Osteocyte (in vitro differentiated cells): ENCODE measurements at regions not wholly inside any gene's neighbourhood (a gene's known extent, or its start where the extent isn't known, plus 50 kb on each side); places are given as distances from the start of the nearest gene placed in this dataset.
A peak's percentile ranks its signal among the peaks of the same experiment; 100 is the strongest.

ENCODE experiments used
- DNase-seq: peaks from one replicate; pipeline ENCODE4 v3.0.0; 2021; ENCODE audit warnings: mixed read lengths; ENCODE audit not compliant: unreplicated experiment; ENCODE audit errors: extremely low spot score
- H3K27ac Mint-ChIP-seq: one replicate; pipeline ENCODE4 v1.8.0; 2021; ENCODE audit warnings: mild to moderate bottlenecking, mixed read lengths; ENCODE audit not compliant: unreplicated experiment
- H3K27me3 Mint-ChIP-seq: one replicate; pipeline ENCODE4 v1.8.0; 2021; ENCODE audit warnings: mixed read lengths; ENCODE audit not compliant: unreplicated experiment
- H3K36me3 Mint-ChIP-seq: one replicate; pipeline ENCODE4 v1.8.0; 2021; ENCODE audit warnings: mixed read lengths; ENCODE audit not compliant: unreplicated experiment
- H3K4me1 Mint-ChIP-seq: one replicate; pipeline ENCODE4 v1.8.0; 2021; ENCODE audit warnings: mixed read lengths; ENCODE audit not compliant: unreplicated experiment
- H3K4me3 Mint-ChIP-seq: one replicate; pipeline ENCODE4 v1.8.0; 2021; ENCODE audit warnings: mild to moderate bottlenecking, moderate library complexity, mixed read lengths; ENCODE audit not compliant: unreplicated experiment
- H3K9me3 Mint-ChIP-seq: one replicate; pipeline ENCODE4 v1.8.0; 2021; ENCODE audit warnings: mixed read lengths; ENCODE audit not compliant: unreplicated experiment
- CTCF ChIP-seq: fragments of 200-600 bp; sonication (generic); IDR thresholded peaks from 2 replicates; pipeline ENCODE4 v1.5.0; 2021; ENCODE audit warnings: antibody characterized with exemption, mild to moderate bottlenecking, moderate library complexity

- no peak overlapping the region for H3K27ac Mint-ChIP-seq
- H3K9me3 Mint-ChIP-seq, result no peaks in the 10 kb centered on the region
- H3K4me1 Mint-ChIP-seq, result no peaks in the 10 kb centered on the region
- peaks cover 2% of the 10 kb centered on the region for H3K36me3 Mint-ChIP-seq
- H3K27me3 Mint-ChIP-seq, result peaks cover 33% of the 10 kb centered on the region
- H3K4me3 Mint-ChIP-seq, result no peak overlapping the region
- DNase-seq, result no peak
- TF ChIP-seq CTCF, result peak; percentile 86
Measured at GRCh38 chr6:90393232-90393884, 96.7 kb upstream of the BACH2 start.

- Mint-ChIP-seq H3K9me3 (no peaks in the 10 kb centered on the region), H3K27me3 (peaks cover 17% of the 10 kb centered on the region), H3K4me3 (no peak overlapping the region), H3K27ac (no peak overlapping the region), H3K36me3 (no peaks in the 10 kb centered on the region), H3K4me1 (peaks cover 5% of the 10 kb centered on the region)
- no peak for TF ChIP-seq CTCF
- no peak for DNase-seq
Measured at GRCh38 chr6:90390379-90390778, 93.7 kb upstream of the BACH2 start.

GRCh38 chr6:90388395-90388794 lies 91.8 kb upstream of the BACH2 start:
- no peak overlapping the region for H3K4me3 Mint-ChIP-seq
- peaks cover under 1% of the 10 kb centered on the region for H3K27me3 Mint-ChIP-seq
- DNase-seq, result no peak
- H3K36me3 Mint-ChIP-seq, result no peaks in the 10 kb centered on the region
- H3K4me1 Mint-ChIP-seq, result peaks cover 5% of the 10 kb centered on the region
- H3K9me3 Mint-ChIP-seq, result no peaks in the 10 kb centered on the region
- H3K27ac Mint-ChIP-seq, result no peak overlapping the region
- no peak for TF ChIP-seq CTCF

- no peak for TF ChIP-seq CTCF
- Mint-ChIP-seq H3K36me3 (no peaks in the 10 kb centered on the region), H3K4me3 (no peak overlapping the region), H3K9me3 (no peaks in the 10 kb centered on the region), H3K27me3 (no peaks in the 10 kb centered on the region), H3K4me1 (peaks cover 5% of the 10 kb centered on the region), H3K27ac (no peak overlapping the region)
- no peak for DNase-seq
Measured at GRCh38 chr6:90387826-90388225, 91.2 kb upstream of the BACH2 start.

GRCh38 chr6:90387383-90387775 lies 90.7 kb upstream of the BACH2 start:
- H3K4me1 Mint-ChIP-seq, result peaks cover 5% of the 10 kb centered on the region

More at GRCh38 chr6:90387383-90387775, 90.7 kb upstream of the BACH2 start:
- Mint-ChIP-seq H3K27me3 (no peaks in the 10 kb centered on the region), H3K9me3 (no peaks in the 10 kb centered on the region), H3K36me3 (no peaks in the 10 kb centered on the region), H3K27ac (no peak overlapping the region), H3K4me3 (no peak overlapping the region)
- TF ChIP-seq CTCF, result no peak
- DNase-seq, result no peak
